VCaP (cell line): ENCODE measurements at regions not wholly inside any gene's neighbourhood (a gene's known extent, or its start where the extent isn't known, plus 50 kb on each side); places are given as distances from the start of the nearest gene placed in this dataset.

Experiments
- H3K27ac ChIP-seq: fragments of 450-650 bp; 2 replicates; pipeline ENCODE4 v1.5.1; 2017
- TF ChIP-seq, protein P1 (sequence below): fragments of 450-650 bp; conservative IDR thresholded peaks from 2 replicates; pipeline ENCODE4 v1.5.1; 2017; ENCODE audit warnings: mild to moderate bottlenecking, moderate library complexity

DNA sequence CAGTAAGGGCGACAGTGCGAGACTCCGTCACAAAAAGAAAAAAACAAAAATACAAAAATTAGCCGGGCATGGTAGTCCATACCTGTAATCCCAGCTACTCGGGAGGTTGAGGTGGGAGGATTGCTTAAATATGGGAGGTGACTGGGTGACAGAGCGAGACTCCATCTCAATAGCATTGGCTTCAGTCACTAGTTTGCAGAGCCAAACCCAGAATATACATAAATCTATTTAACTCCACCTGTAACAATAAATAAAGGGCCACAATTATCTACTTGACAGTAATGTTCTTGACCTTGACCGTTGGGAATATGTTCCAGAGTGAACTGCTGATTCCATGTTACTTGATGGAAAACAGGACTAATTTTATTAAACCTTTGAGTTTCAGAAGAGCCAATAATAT is 198.9 kb upstream of the MDGA2 start:
- H3K27ac ChIP-seq: no peak overlapping the region
- TF ChIP-seq, protein P1, sequence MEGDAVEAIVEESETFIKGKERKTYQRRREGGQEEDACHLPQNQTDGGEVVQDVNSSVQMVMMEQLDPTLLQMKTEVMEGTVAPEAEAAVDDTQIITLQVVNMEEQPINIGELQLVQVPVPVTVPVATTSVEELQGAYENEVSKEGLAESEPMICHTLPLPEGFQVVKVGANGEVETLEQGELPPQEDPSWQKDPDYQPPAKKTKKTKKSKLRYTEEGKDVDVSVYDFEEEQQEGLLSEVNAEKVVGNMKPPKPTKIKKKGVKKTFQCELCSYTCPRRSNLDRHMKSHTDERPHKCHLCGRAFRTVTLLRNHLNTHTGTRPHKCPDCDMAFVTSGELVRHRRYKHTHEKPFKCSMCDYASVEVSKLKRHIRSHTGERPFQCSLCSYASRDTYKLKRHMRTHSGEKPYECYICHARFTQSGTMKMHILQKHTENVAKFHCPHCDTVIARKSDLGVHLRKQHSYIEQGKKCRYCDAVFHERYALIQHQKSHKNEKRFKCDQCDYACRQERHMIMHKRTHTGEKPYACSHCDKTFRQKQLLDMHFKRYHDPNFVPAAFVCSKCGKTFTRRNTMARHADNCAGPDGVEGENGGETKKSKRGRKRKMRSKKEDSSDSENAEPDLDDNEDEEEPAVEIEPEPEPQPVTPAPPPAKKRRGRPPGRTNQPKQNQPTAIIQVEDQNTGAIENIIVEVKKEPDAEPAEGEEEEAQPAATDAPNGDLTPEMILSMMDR: no peak

GRCh38 chr14:47872588-47872987 is 197.2 kb upstream of the MDGA2 start:
- H3K27ac ChIP-seq: no peak overlapping the region
- TF ChIP-seq, protein P1: no peak

GRCh38 chr14:47863441-47863840 is 188.0 kb upstream of the MDGA2 start:
- H3K27ac ChIP-seq: no peak overlapping the region
- TF ChIP-seq, protein P1: no peak

GRCh38 chr14:47857646-47858045 is 182.2 kb upstream of the MDGA2 start:
- no peak overlapping the region for H3K27ac ChIP-seq
- TF ChIP-seq, protein P1: no peak

GRCh38 chr14:47852278-47852677 is 176.9 kb upstream of the MDGA2 start:
- H3K27ac ChIP-seq: no peak overlapping the region
- TF ChIP-seq, protein P1: no peak

- H3K27ac ChIP-seq: no peak overlapping the region
- TF ChIP-seq, protein P1: no peak
Measured at GRCh38 chr14:47846008-47846407, 170.6 kb upstream of the MDGA2 start.

- TF ChIP-seq, protein P1: no peak
- no peak overlapping the region for H3K27ac ChIP-seq
Measured at GRCh38 chr14:47843236-47843635, 167.8 kb upstream of the MDGA2 start.

DNA sequence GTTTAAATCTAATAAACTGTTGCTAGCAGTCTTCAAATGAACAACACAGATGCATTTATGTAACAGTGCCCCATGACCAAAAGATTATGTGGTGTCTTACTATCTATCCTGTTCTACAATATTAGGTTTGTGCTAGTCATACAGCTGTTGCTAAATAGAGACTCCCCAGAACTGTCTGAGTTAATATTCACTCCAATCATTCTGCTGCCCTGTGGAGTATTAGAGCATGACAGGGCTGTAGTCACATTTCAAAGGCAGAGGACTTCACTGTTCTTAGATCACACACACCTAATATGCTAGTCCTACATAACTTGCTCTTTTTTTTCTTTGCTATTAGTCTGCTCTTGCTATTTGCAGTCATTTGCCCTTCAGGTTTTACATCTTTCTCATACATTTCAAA is 157.6 kb upstream of the MDGA2 start:
- TF ChIP-seq, protein P1: no peak
- no peak overlapping the region for H3K27ac ChIP-seq
